Lower lobe of right lung (tissue), 2 donors: ENCODE measurements at regions not wholly inside any gene's neighbourhood (a gene's known extent, or its start where the extent isn't known, plus 50 kb on each side); places are given as distances from the start of the nearest gene placed in this dataset.

Experiments
- ATAC-seq, 2 donors: fragments of 200-7000 bp; cut with Tn5 transposase; one replicate each; pipeline ENCODE4 v1.9.1; 2020 to 2022; ENCODE audit warnings: mild to moderate bottlenecking in 2 of 2, moderate library complexity in 2 of 2
- DNase-seq: peaks from one replicate; pipeline ENCODE4 v3.0.0-alpha.2; 2020
- H3K27ac ChIP-seq: fragments of 200-600 bp; one replicate; pipeline ENCODE4 v1.8.0; 2022
- H3K27me3 ChIP-seq: fragments of 200-600 bp; one replicate; pipeline ENCODE4 v1.8.0; 2022; ENCODE audit warnings: low read depth
- H3K36me3 ChIP-seq: fragments of 200-600 bp; one replicate; pipeline ENCODE4 v1.8.0; 2022; ENCODE audit warnings: mild to moderate bottlenecking
- H3K4me1 ChIP-seq: fragments of 200-600 bp; one replicate; pipeline ENCODE4 v1.8.0; 2022
- H3K4me3 ChIP-seq: fragments of 200-600 bp; one replicate; pipeline ENCODE4 v1.8.0; 2022; ENCODE audit warnings: mild to moderate bottlenecking
- H3K9me3 ChIP-seq: fragments of 200-600 bp; one replicate; pipeline ENCODE4 v1.8.0; 2022
- CTCF ChIP-seq: fragments of 200-600 bp; IDR thresholded peaks from one replicate; pipeline ENCODE4 v1.8.0; 2022; ENCODE audit warnings: antibody characterized with exemption, mild to moderate bottlenecking
- intact Hi-C: fragments of 100-400 bp; cut with DNase I; formaldehyde crosslinking; loops from one replicate; pipeline ENCODE4 v1.11.0; 2022
- donor health status: DM: no; HTN: yes; CAD: no; lungs with severe emphysema.

- Histone ChIP-seq H3K27ac (peak overlapping the region; percentile 41), H3K36me3 (no peaks in the 10 kb centered on the region), H3K4me3 (no peak overlapping the region), H3K4me1 (peaks cover 6% of the 10 kb centered on the region), H3K27me3 (peaks cover 10% of the 10 kb centered on the region), H3K9me3 (no peaks in the 10 kb centered on the region)
- TF ChIP-seq CTCF: no peak
- intact Hi-C loops: no loop called here
- DNase-seq (no peak), ATAC-seq (no peak)
Measured at GRCh38 chr9:134491856-134492255, 149.7 kb upstream of the COL5A1 start.

GRCh38 chr9:134492281-134492691 lies 149.3 kb upstream of the COL5A1 start:
- ATAC-seq (peak; percentile 69 to 75), DNase-seq (no peak)
- Histone ChIP-seq H3K27me3 (peaks cover 10% of the 10 kb centered on the region), H3K4me3 (no peak overlapping the region), H3K27ac (peak overlapping the region; percentile 41), H3K4me1 (peaks cover 6% of the 10 kb centered on the region), H3K9me3 (no peaks in the 10 kb centered on the region), H3K36me3 (no peaks in the 10 kb centered on the region)
- intact Hi-C loops: no loop called here
- TF ChIP-seq CTCF: no peak

DNA sequence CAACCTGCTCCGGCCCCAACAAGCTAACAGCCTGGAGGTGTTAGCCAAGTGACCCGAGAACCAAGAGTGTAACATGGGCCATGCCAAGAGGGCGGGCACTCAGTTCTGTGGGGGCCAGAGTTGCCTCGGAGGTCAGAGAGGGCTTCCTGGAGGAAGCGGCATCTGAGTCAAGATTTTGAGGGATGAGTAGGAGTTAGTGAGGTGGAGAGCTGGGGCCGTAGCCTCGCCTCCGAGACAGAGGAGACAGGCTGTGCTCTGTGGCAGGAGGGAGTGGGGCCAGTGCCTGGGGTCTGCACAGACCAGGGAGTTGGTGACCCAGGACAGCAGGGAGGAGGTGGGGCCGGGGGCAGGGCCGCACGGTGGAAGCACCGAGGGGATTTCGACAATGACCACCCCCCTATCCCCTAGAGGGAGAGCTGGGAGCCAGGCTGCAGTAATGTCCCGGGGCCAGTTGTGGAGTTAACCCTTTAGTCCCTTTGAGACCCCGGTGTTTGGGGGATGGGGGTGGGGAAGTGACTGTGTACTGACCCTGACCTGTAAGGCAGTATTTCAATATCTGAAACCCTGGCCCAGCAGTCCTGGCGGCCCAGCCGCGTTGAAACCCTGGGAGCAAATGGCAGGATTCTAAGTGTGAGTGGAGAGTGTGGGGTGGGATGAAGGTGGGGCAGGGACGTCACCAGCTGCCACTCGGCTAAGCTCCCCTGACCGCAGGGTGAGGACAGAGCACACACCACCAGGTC lies 148.7 kb upstream of the COL5A1 start:
- intact Hi-C loops: no loop called here
- peak overlapping the region; percentile 36 for H3K27ac ChIP-seq
- H3K4me3 ChIP-seq: no peak overlapping the region
- no peaks in the 10 kb centered on the region for H3K36me3 ChIP-seq
- peaks cover 6% of the 10 kb centered on the region for H3K4me1 ChIP-seq
- ATAC-seq: peak in 1 of 2 donors; percentile 13
- no peak for DNase-seq
- no peak for TF ChIP-seq CTCF
- H3K27me3 ChIP-seq: peaks cover 7% of the 10 kb centered on the region
- no peaks in the 10 kb centered on the region for H3K9me3 ChIP-seq

DNA sequence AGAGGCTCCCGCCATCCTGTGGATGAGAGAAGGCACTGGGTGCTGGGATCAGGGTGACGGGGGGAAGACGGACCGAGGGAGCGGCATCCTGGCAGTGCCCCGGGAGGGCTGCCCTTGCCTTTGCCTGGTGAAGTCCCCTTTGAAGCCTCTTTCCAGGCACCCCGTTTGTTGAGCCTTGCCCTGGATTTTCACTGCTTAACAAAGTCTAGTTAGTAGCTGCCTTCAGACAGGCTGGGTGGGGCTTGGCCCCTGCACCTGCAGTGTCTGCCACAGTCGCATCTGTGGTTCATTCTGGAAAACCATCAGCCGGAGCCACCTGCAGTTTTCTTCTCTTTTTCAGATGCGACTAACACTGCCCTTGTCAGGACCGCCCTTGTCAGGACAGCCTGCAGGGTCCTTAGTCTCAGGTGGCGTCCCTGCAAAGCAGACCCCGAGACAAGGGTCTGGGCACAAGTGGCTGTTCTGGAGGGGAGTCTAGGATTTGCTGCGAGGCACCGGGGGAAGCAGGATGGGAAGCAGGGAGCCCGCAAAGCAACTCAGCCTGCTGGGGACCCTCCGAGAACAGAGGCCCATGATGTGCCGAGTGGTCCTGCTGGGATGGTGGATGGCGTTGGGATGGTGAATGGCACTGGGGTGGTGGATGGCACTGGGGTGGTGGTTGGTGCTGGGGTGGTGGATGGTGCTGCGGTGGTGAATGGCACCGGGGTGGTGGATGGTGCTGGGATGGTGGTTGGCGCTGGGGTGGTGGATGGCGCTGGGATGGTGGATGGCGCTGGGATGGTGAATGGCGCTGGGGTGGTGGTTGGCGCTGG lies 147.9 kb upstream of the COL5A1 start:
- Histone ChIP-seq H3K36me3 (no peaks in the 10 kb centered on the region), H3K4me3 (no peak overlapping the region), H3K9me3 (no peaks in the 10 kb centered on the region), H3K4me1 (peaks cover 6% of the 10 kb centered on the region), H3K27me3 (peaks cover 7% of the 10 kb centered on the region), H3K27ac (no peak overlapping the region)
- DNase-seq (no peak), ATAC-seq (no peak)
- intact Hi-C loops: no loop called here
- no peak for TF ChIP-seq CTCF

- ATAC-seq (no peak), DNase-seq (no peak)
- intact Hi-C loops: no loop called here
- Histone ChIP-seq H3K36me3 (no peaks in the 10 kb centered on the region), H3K27ac (no peak overlapping the region), H3K27me3 (peaks cover 7% of the 10 kb centered on the region), H3K4me1 (peaks cover 6% of the 10 kb centered on the region), H3K4me3 (no peak overlapping the region), H3K9me3 (no peaks in the 10 kb centered on the region)
- TF ChIP-seq CTCF: no peak
Measured at GRCh38 chr9:134494273-134494815, 147.3 kb upstream of the COL5A1 start.
